HTR-8/SVneo (cell line): ENCODE measurements at regions not wholly inside any gene's neighbourhood (a gene's known extent, or its start where the extent isn't known, plus 50 kb on each side); places are given as distances from the start of the nearest gene placed in this dataset.
"Not testable (repeated sequence)": the region's sequence is repeated elsewhere in the genome, so short reads cannot be mapped to it uniquely, and the experiment has no call there.

Experiments
- DNase-seq: peaks from one replicate; pipeline ENCODE4 v3.0.0; 2011; ENCODE audit warnings: low spot score, mixed read lengths; ENCODE audit not compliant: insufficient read length
- FAIRE-seq: peaks from 2 replicates; lab custom pipeline; 2011; peaks lifted over from hg19 to GRCh38; lab: Jason Lieb, UNC

- DNase-seq (no peak), FAIRE-seq (no peak)
Observed at GRCh38 chr2:16798472-16798871, 132.8 kb upstream of the CYRIA start.

DNA sequence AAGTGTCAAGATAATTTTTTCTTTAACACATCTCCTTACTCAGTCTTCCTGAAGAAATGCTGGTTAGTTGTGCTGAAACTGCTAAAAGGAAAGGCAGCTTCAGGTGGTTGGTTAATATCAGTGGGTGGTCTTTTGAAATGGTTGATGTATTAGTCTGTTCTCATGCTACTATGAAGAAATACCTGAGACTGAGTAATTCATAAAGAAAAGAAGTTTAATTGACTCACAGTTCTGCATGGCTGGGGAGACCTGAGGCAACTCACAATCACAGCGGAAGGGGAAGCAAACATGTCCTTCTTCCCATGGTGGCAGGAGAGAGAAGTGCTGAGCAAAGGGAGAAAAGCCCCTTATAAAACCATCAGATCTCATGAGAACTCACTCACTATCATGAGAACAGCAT is 125.9 kb upstream of the CYRIA start:
- DNase-seq: no peak
- no peak for FAIRE-seq

DNA sequence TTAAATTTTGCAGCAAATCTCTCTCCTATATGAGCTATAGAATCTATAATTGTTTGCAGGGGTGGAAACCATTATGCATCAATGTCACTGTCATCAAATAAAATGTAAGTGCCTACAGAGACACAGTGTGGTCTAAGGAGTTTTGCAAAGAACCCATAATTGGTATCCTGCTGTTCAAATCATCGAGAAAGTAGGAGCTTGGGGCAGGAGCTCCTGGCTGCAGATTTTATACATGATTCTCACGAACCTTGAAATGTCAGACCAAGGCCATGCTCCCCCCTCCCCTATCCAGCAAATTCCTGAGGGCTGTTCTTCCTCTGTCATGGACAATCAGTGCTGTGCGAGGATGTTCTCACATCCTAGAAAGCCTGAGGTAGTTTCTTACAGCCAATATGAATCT is 119.5 kb upstream of the CYRIA start:
- no peak for FAIRE-seq
- no peak for DNase-seq

- FAIRE-seq: no peak
Observed at GRCh38 chr2:16784652-16785051, 119.0 kb upstream of the CYRIA start.

GRCh38 chr2:16777123-16777870 is 111.7 kb upstream of the CYRIA start:
- DNase-seq: no peak
- FAIRE-seq: no peak

More at GRCh38 chr2:16784652-16785051, 119.0 kb upstream of the CYRIA start:
- no peak for DNase-seq

DNA sequence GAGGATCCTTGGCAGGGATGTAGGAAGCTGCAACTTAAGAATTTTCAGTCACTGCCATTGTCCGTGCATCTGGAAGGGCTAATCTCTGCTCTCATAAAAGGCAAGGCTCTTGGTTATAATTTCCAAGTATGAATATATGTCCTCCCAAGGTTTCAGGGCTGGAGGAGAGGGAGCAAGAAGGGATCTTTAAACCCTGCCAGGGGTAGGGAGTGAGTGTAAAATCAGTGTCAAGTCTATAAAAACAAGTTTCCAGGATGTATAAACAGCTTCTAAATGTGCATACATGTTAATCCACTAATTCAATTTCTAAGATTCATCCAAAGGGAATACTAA is 110.2 kb upstream of the CYRIA start:
- FAIRE-seq (no peak), DNase-seq (no peak)

DNA sequence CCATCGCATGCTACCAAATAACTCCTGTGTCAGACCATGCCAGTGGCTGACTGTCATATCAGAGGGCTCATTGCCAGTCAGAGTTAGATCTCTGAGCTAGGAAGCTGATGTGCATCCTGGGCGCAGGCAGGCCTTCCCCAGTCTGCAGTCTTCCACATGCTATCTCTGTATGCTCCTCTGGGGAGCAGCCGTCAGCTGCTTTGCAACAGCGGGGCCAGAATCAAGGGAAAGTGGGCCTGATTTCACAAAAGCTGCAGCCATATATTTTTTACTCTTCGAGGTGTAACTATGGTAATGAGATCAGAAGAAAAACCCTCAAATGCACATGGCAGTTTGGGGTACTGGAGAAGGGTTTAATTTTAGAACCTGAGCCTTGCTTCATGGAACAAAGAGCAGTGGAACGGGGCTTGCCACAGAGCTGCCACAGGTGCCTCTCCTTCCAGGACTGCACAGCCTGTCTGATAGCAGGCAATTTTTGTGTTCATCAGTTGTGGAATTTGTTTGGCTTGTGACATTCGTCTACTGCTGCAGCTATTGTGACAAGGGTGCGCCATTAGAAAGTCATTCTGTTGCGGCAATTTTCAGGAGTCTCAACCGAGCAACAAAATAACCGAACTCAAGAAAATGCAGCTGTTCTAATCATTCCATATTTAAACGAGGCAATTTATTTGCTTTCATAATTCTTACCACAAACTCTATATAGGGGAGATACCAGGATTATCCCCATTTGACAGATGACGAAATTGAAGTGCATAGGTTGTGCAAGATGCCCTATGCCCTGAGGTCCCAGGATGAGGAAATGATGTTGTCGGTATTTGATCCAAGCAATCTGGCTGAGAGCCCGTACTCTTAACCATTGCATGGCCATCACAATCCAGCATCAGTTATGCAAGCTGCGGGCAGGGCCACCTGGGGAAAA is 109.6 kb upstream of the CYRIA start:
- FAIRE-seq (no peak), DNase-seq (no peak)

DNA sequence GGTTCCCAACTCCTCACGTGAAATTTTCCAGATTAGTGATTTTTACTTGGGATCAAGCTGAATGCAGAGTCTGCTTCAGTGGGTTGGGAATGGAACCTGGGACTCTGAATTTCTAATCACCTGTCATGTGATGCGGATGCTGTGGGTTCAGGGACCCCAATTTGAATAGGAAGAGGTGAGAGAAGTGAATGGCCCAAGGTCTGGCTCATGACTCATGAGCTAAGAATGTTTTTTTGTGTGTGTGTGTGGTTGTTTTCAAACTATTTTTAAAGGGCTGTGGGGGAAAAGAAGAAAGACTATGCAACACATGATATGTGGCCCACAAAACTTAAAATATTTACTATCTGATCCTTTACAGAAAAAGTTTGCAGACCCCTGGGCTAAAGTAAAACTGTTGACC is 108.5 kb upstream of the CYRIA start:
- FAIRE-seq: no peak
- no peak for DNase-seq

DNA sequence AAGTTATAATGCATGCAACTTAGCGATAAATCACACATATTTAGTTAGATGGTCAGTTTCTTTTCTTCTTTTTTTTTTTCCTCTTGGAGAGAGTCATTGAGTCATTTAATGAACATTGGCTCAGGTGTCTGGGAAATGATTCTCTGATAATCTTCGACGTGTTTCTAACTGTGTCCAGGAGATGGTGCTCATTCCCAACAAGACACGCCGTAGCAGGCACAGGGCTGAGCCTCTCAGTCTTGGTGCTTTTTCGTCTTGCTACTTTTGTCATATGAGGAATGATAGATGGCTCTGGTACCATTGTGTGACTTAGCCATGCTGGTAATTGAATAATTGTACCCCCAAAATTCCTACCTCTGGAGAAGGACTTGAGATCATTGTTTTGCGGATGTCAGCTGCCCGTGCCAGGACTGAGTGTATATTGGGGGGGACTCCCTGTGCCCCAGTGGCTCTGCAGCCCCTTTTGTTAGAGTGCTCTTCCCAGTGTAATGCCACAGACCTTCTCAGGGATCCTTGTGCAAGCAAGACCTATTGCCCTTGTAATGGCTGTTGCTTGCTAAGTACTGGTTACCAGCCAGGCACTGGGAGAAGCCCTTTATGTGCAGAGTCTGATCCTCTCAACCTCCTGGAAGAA is 107.6 kb upstream of the CYRIA start:
- FAIRE-seq: no peak
- peak; percentile 10 for DNase-seq

DNA sequence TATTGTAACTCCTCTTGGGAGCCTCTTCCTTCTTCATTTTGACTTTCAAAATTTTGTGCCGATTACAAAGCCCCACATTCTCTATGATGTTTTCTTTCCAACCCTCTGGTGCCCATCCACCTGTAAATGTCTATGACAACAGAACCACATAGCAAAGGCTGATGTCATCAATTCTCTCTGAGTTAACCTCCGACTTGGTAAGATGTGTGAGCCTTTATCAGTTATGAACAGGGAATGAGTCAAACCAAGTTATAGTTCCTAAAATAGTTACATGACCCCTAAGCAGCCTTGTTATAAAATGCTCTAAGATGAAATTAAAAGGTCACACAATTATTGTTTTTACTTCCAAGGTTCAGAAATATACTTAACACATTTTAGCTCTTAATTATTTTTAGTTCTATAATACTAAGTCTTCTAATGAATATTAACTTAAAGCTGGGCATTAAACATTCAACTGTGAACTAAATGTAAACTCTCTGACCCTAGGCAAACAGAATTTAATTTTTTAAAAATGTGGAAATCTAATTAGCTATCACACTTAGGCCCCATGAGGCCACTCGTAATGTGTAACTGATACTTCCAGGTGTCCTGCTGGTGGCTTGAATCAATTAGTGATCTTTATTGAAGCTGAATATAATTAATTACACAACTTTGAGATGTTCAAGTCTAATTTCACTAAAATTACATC is 102.3 kb upstream of the CYRIA start:
- DNase-seq: no peak
- FAIRE-seq: no peak

DNA sequence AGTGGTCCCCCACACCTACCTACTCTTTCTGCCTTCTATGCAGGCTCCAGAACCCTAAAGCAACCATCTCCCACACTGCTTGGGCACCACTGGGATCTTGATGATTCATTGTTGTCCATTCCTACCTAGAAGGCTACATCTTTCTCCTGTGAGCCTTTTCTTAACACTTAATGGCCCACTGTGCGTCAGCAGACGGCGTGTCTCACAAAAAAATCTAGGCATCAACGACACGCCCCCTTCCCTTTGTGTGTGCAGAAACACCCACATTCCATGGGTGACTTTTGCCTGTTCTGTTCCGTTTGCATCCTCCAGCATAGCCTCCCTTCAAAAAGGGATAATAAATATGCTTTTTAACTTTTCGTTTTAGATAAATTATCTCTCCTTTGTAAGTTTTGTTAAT is 99.7 kb upstream of the CYRIA start:
- no peak for FAIRE-seq
- no peak for DNase-seq

- FAIRE-seq (no peak), DNase-seq (no peak)
Observed at GRCh38 chr2:16764487-16764886, 98.9 kb upstream of the CYRIA start.

GRCh38 chr2:16763493-16763899 is 97.9 kb upstream of the CYRIA start:
- DNase-seq (no peak), FAIRE-seq (no peak)

- no peak for DNase-seq
- no peak for FAIRE-seq
Observed at GRCh38 chr2:16763056-16763455, 97.4 kb upstream of the CYRIA start.

- FAIRE-seq (no peak), DNase-seq (no peak)
Observed at GRCh38 chr2:16760426-16760825, 94.8 kb upstream of the CYRIA start.

DNA sequence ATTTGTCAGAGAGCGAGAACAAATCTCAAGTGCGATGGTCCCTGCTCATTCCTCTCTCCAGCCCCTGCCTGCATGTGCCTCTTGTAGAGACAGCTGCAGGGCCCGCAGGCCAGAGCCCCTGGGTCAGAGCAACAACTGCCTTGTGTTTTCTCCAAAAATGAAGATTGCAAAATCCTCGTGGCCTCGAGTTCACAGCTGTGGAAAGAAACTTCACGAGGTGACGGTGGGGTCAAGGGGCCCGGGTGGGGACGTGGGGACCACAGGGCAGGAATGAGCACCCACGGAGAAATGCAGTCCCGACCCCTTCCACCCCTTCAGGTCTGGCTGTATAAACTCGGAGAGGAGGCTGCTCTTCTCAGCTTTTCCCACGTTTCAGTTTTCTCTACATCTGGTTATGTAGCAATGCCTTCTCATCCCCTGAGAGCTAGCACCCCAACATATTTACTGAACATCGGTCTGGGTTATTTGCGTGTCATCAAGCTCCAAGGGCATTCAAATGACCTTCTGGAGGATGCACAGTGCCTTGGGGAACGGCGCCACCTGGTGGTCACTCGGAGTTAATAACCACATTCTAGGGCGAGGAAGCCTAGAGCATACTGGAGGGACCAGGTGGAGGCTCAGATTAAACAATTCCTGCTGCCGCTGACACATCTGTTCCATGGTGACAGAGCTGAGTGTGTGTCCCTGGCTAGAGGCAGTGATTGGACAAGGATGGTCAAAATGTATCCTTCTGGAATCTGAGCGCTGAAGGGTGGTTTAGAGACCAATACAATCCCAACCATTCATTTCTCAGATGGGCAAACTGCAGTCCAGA is 91.4 kb upstream of the CYRIA start:
- DNase-seq: peak; percentile 36
- FAIRE-seq: peak; percentile 87

GRCh38 chr2:16755442-16755841 is 89.8 kb upstream of the CYRIA start:
- FAIRE-seq: no peak
- no peak for DNase-seq

- FAIRE-seq, DNase-seq: not testable (repeated sequence)
Observed at GRCh38 chr2:16753025-16753424, 87.4 kb upstream of the CYRIA start.

GRCh38 chr2:16750925-16751214 is 85.2 kb upstream of the CYRIA start:
- not testable (repeated sequence) for FAIRE-seq, DNase-seq
